Superior temporal gyrus (tissue), 1 donor: ENCODE measurements at regions not wholly inside any gene's neighbourhood (a gene's known extent, or its start where the extent isn't known, plus 50 kb on each side); places are given as distances from the start of the nearest gene placed in this dataset.
A peak's percentile ranks its signal among the peaks of the same experiment; 100 is the strongest.
"Not testable (repeated sequence)": the region's sequence is repeated elsewhere in the genome, so short reads cannot be mapped to it uniquely, and the experiment has no call there.

Source experiments
- DNase-seq: peaks from one replicate; pipeline ENCODE4 v3.0.0-alpha.2; 2016; ENCODE audit errors: extremely low spot score

GRCh38 chr10:105727586-105727985 is 1086.5 kb downstream of the SORCS3 start:
- not testable (repeated sequence) for DNase-seq

- DNase-seq = no peak
Observed at GRCh38 chr10:105727131-105727530, 1086.0 kb downstream of the SORCS3 start.

DNA sequence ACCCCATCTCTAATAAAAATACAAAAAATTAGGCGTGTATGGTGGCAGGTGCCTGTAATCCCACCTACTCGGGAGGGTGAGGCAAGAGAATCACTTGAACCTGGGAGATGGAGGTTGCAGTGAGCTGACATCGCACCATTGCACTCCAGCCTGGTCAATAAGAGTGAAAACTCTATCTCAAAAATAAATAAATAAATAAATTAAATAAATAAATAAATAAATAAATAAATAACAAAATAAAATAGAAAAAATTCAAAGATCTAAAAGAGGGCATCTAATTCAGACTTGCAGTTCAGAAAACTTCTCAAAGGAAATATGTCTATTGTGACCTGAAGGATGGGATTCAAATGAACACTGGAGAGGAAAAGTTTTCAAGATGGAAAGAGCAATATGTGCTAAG is 1085.1 kb downstream of the SORCS3 start:
- no peak for DNase-seq

DNA sequence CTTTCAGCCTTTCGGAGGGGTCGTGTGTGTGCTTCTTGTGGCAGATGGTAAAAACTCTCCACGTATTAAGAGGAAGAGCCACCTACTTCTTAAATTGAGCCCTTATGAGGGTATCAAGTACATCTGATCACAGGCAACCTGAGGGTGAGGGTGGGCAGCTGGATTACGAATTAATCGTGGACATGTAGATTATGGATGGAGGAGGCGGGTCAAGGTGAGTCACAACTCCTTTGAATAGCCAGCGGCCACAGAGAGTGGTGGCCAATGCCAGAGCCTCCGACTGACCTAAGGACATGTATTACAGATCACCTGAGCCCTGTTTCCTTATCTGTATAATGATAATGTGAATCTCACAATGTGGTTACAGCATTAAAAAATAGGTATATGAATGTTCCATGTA is 1083.9 kb downstream of the SORCS3 start:
- no peak for DNase-seq

- DNase-seq = no peak
Observed at GRCh38 chr10:105718207-105718995, 1077.3 kb downstream of the SORCS3 start.

- no peak for DNase-seq
Observed at GRCh38 chr10:105714728-105715127, 1073.6 kb downstream of the SORCS3 start.

GRCh38 chr10:105707603-105708002 is 1066.5 kb downstream of the SORCS3 start:
- no peak for DNase-seq

GRCh38 chr10:105706281-105707026 is 1065.4 kb downstream of the SORCS3 start:
- DNase-seq = no peak

GRCh38 chr10:105702211-105702610 is 1061.1 kb downstream of the SORCS3 start:
- DNase-seq = no peak

- no peak for DNase-seq
Observed at GRCh38 chr10:105700218-105700617, 1059.1 kb downstream of the SORCS3 start.

- no peak for DNase-seq
Observed at GRCh38 chr10:105699504-105699903, 1058.4 kb downstream of the SORCS3 start.

DNA sequence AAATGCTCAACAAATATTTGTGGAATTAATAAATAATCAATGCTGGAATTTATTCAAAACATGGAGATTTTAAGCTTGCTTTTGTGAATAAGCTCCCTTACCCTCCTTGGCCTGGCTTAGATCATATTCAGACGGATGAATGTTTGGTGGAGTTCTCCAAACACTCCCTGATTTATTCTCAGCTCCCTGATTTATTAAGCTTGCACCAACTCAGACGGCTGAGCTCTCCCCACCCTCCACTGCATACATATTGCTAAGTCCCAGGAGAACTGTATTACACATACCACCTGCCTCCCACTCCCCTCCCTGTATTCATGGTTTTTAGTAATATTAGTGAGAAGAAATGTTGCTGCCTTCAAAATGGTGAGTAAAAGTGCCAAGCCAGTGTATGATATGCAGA is 1057.5 kb downstream of the SORCS3 start:
- DNase-seq = no peak

- DNase-seq = no peak
Observed at GRCh38 chr10:105697290-105697780, 1056.2 kb downstream of the SORCS3 start.

- peak; percentile 58 for DNase-seq
Observed at GRCh38 chr10:105691811-105692210, 1050.7 kb downstream of the SORCS3 start.

GRCh38 chr10:105682911-105683310 is 1041.8 kb downstream of the SORCS3 start:
- no peak for DNase-seq

GRCh38 chr10:105681051-105681450 is 1040.0 kb downstream of the SORCS3 start:
- no peak for DNase-seq

GRCh38 chr10:105679781-105680180 is 1038.7 kb downstream of the SORCS3 start:
- DNase-seq = no peak

GRCh38 chr10:105675333-105675732 is 1034.2 kb downstream of the SORCS3 start:
- no peak for DNase-seq

DNA sequence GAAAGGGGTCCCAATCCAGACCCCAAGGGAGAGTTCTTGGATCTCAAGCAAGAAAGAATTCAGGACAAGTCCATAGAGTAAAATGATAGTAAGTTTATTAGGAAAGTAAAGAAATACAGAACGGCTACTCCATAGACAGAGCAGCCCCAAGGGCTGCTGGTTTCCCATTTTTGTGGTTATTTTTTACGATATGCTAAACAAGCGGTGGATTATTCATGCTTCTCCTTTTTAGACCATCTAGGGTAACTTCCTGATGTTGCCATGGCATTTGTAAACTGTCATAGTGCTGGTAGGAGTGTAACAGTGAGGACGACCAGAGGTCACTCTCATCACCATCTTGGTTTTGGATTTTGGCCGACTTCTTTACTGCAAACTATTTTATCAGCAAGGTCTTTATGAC is 1033.4 kb downstream of the SORCS3 start:
- no peak for DNase-seq

GRCh38 chr10:105658696-105659095 is 1017.6 kb downstream of the SORCS3 start:
- DNase-seq = no peak

- DNase-seq = no peak
Observed at GRCh38 chr10:105656856-105657255, 1015.8 kb downstream of the SORCS3 start.

- DNase-seq = no peak
Observed at GRCh38 chr10:105650306-105650705, 1009.2 kb downstream of the SORCS3 start.

DNA sequence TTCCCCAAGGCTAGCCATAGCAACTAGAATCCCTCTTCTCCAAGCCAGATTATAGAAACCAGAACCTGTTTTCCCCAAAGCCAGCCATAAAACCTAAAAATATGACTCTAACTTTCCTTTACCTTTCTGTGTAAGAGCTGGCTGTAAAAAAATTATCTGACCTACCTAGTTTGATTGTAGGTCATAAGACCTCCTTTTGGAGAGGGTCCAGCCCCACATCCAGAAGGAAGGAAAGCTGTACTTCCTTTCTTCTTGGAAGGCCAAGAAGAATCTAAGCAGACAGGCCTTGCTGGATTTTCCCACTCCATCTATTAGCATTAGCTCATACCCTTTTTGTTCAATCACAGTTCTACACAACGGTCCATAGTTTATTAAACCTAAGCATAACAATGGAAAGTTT is 1006.3 kb downstream of the SORCS3 start:
- no peak for DNase-seq
